ENCODE measurements at regions not wholly inside any gene's neighbourhood (a gene's known extent, or its start where the extent isn't known, plus 50 kb on each side); places are given as distances from the start of the nearest gene placed in this dataset.

DNA sequence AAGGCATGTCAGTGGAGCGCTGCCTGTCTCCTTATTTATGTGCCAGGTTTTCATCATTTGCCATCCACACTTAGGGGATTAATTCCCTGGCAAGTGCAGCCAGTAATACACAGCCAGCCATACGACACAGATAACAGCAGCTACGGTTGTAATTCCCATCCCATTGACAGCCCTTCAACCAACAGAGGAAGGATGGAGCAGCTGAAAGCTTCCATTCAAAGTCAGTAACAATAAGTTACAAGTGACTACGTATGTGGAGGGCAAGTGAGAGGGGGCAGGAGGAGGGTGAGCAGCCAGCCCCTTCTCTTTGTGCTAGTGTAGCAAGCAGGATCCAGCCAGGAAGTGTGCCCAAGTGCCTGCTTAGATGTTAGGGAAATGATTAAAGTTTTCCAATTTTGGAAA, 53.8 kb upstream of the LYRM9 start:
- TF ChIP-seq, protein P1, sequence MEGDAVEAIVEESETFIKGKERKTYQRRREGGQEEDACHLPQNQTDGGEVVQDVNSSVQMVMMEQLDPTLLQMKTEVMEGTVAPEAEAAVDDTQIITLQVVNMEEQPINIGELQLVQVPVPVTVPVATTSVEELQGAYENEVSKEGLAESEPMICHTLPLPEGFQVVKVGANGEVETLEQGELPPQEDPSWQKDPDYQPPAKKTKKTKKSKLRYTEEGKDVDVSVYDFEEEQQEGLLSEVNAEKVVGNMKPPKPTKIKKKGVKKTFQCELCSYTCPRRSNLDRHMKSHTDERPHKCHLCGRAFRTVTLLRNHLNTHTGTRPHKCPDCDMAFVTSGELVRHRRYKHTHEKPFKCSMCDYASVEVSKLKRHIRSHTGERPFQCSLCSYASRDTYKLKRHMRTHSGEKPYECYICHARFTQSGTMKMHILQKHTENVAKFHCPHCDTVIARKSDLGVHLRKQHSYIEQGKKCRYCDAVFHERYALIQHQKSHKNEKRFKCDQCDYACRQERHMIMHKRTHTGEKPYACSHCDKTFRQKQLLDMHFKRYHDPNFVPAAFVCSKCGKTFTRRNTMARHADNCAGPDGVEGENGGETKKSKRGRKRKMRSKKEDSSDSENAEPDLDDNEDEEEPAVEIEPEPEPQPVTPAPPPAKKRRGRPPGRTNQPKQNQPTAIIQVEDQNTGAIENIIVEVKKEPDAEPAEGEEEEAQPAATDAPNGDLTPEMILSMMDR (IDR thresholded peaks at IDR 0.05; ENCODE audit: low read depth, low read length, missing input control), result no peak
- TF ChIP-seq, protein P2, sequence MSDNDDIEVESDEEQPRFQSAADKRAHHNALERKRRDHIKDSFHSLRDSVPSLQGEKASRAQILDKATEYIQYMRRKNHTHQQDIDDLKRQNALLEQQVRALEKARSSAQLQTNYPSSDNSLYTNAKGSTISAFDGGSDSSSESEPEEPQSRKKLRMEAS (IDR thresholded peaks at IDR 0.05), result no peak
- no peak for TF ChIP-seq RAD21 (IDR thresholded peaks at IDR 0.05)
